ENCODE measurements at regions not wholly inside any gene's neighbourhood (a gene's known extent, or its start where the extent isn't known, plus 50 kb on each side); places are given as distances from the start of the nearest gene placed in this dataset.

GRCh38 chr13:37202264-37202663 lies 96.8 kb upstream of the CSNK1A1L start:
- H3K79me2 ChIP-seq (ENCODE audit: low read length): no peaks in the 10 kb centered on the region
- H3K4me2 ChIP-seq (ENCODE audit: low read length): no peak overlapping the region
- H3F3A ChIP-seq (ENCODE audit: low read length, unreplicated experiment): no peaks in the 10 kb centered on the region
- H2AFZ ChIP-seq (ENCODE audit: low read length): no peak overlapping the region
- ATAC-seq: no peak; the same call in 1 of the 2 replicates
- no peak for TF ChIP-seq CTCF (conservative IDR thresholded peaks at IDR 0.05; ENCODE audit: low read depth, low read length)
- TF ChIP-seq EZH2phosphoT487 (IDR thresholded peaks at IDR 0.05; ENCODE audit: borderline replicate concordance, low read length): no peak
- no peak for TF ChIP-seq EZH2 (IDR thresholded peaks at IDR 0.05; ENCODE audit: low read length, unreplicated experiment)
- intact Hi-C loops (cut with micrococcal nuclease): no loop called here
- H3K9me2 ChIP-seq (replicated peaks; ENCODE audit: low read length): no peaks in the 10 kb centered on the region
- no peaks in the 10 kb centered on the region for H3K27me3 ChIP-seq (ENCODE audit: low read length)
- H3K36me3 ChIP-seq (ENCODE audit: low read depth, low read length): no peaks in the 10 kb centered on the region
- ChIA-PET CTCF (no interaction called here), POLR2A (ENCODE audit: unreplicated experiment) (no interaction called here)
- no peak for DNase-seq
- no peak overlapping the region for H3K9ac ChIP-seq (ENCODE audit: low read length)
- H3K4me3 ChIP-seq (ENCODE audit: low read length): no peak overlapping the region
- H3K27ac ChIP-seq (ENCODE audit: low read length): no peak overlapping the region
- no peaks in the 10 kb centered on the region for H4K20me1 ChIP-seq (ENCODE audit: low read length)
- H3K4me1 ChIP-seq (ENCODE audit: insufficient read depth, low read length): no peaks in the 10 kb centered on the region
- no peaks in the 10 kb centered on the region for H3K9me3 ChIP-seq (ENCODE audit: low read length)
- no TSS peak for BruUV-seq (replicated peaks)

GRCh38 chr13:37201081-37201480 lies 95.6 kb upstream of the CSNK1A1L start:
- Histone ChIP-seq H3F3A (ENCODE audit: low read length, unreplicated experiment) (no peaks in the 10 kb centered on the region), H3K9me3 (ENCODE audit: low read length) (no peaks in the 10 kb centered on the region), H3K9me2 (replicated peaks; ENCODE audit: low read length) (no peaks in the 10 kb centered on the region), H4K20me1 (ENCODE audit: low read length) (no peaks in the 10 kb centered on the region), H3K9ac (ENCODE audit: low read length) (no peak overlapping the region), H3K4me1 (ENCODE audit: insufficient read depth, low read length) (no peaks in the 10 kb centered on the region), H3K4me3 (ENCODE audit: low read length) (no peak overlapping the region), H3K4me2 (ENCODE audit: low read length) (no peak overlapping the region), H3K27ac (ENCODE audit: low read length) (no peak overlapping the region), H3K36me3 (ENCODE audit: low read depth, low read length) (no peaks in the 10 kb centered on the region), H3K27me3 (ENCODE audit: low read length) (no peaks in the 10 kb centered on the region), H3K79me2 (ENCODE audit: low read length) (no peaks in the 10 kb centered on the region), H2AFZ (ENCODE audit: low read length) (no peak overlapping the region)
- DNase-seq: no peak
- POLR2A ChIA-PET (ENCODE audit: unreplicated experiment): no interaction called here
- TF ChIP-seq EZH2phosphoT487 (IDR thresholded peaks at IDR 0.05; ENCODE audit: borderline replicate concordance, low read length) (no peak), EZH2 (IDR thresholded peaks at IDR 0.05; ENCODE audit: low read length, unreplicated experiment) (no peak), CTCF (conservative IDR thresholded peaks at IDR 0.05; ENCODE audit: low read depth, low read length) (no peak)
- BruUV-seq (replicated peaks): no TSS peak
- intact Hi-C loops (cut with micrococcal nuclease): no loop called here
- no peak for ATAC-seq
- CTCF ChIA-PET: no interaction called here

DNA sequence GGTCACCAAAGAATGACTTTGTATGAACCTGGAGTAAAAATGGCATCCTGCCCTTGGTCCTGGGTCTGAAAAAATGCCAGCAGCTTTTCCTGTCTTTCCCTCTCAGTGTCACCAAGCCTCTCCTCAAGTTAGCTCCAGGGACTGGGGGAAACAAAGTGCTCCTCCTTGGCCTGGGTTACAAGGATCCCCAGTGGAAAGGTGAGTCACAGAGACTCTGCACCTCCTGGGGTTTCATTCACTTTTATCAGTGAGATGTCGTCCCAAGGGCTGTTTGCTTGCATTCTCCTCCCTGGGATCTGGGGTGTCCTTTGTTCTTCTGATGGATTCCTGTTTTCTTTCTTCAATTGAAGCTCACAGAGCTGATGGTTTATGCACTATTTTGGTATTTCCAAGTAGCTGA lies 93.2 kb upstream of the CSNK1A1L start:
- no peaks in the 10 kb centered on the region for H3K9me3 ChIP-seq (ENCODE audit: low read length)
- TF ChIP-seq CTCF (conservative IDR thresholded peaks at IDR 0.05; ENCODE audit: low read depth, low read length) (no peak), EZH2phosphoT487 (IDR thresholded peaks at IDR 0.05; ENCODE audit: borderline replicate concordance, low read length) (no peak), EZH2 (IDR thresholded peaks at IDR 0.05; ENCODE audit: low read length, unreplicated experiment) (no peak)
- H4K20me1 ChIP-seq (ENCODE audit: low read length): no peaks in the 10 kb centered on the region
- no peaks in the 10 kb centered on the region for H3K79me2 ChIP-seq (ENCODE audit: low read length)
- POLR2A ChIA-PET (ENCODE audit: unreplicated experiment): no interaction called here
- H3K4me1 ChIP-seq (ENCODE audit: insufficient read depth, low read length): peaks cover 14% of the 10 kb centered on the region
- no peak for ATAC-seq
- DNase-seq: no peak
- H3K4me3 ChIP-seq (ENCODE audit: low read length): no peak overlapping the region
- no TSS peak for BruUV-seq (replicated peaks)
- H2AFZ ChIP-seq (ENCODE audit: low read length): no peak overlapping the region
- no peaks in the 10 kb centered on the region for H3F3A ChIP-seq (ENCODE audit: low read length, unreplicated experiment)
- CTCF ChIA-PET: no interaction called here
- no peaks in the 10 kb centered on the region for H3K36me3 ChIP-seq (ENCODE audit: low read depth, low read length)
- H3K9ac ChIP-seq (ENCODE audit: low read length): no peak overlapping the region
- no peaks in the 10 kb centered on the region for H3K27me3 ChIP-seq (ENCODE audit: low read length)
- H3K4me2 ChIP-seq (ENCODE audit: low read length): no peak overlapping the region
- intact Hi-C loops (cut with micrococcal nuclease): loop anchor here (10.0 kb wide), 1 partner anchor 106 kb away; no protein-coding TSS in a partner anchor
- H3K9me2 ChIP-seq (replicated peaks; ENCODE audit: low read length): no peaks in the 10 kb centered on the region
- no peak overlapping the region for H3K27ac ChIP-seq (ENCODE audit: low read length)
